ENCODE measurements at regions not wholly inside any gene's neighbourhood (a gene's known extent, or its start where the extent isn't known, plus 50 kb on each side); places are given as distances from the start of the nearest gene placed in this dataset.

GRCh38 chr4:22217480-22217879 is 268.9 kb upstream of the KCNIP4 start:
- no peak for TF ChIP-seq CTCF (IDR thresholded peaks at IDR 0.05)
- no peak for TF ChIP-seq POLR2AphosphoS5 (IDR thresholded peaks at IDR 0.05)

Data from upper lobe of left lung (tissue), 4 donors.